ENCODE measurements at regions not wholly inside any gene's neighbourhood (a gene's known extent, or its start where the extent isn't known, plus 50 kb on each side); places are given as distances from the start of the nearest gene placed in this dataset.

GRCh38 chr13:104799152-104799551, 1732.9 kb upstream of the SLC10A2 start:
- no peaks in the 10 kb centered on the region for H3K36me3 ChIP-seq (ENCODE audit: control insufficient read depth, insufficient read depth, low read length)
- H3K27me3 ChIP-seq (ENCODE audit: control insufficient read depth, insufficient read depth, low read length): no peaks in the 10 kb centered on the region
- no peak overlapping the region for H3K4me3 ChIP-seq (ENCODE audit: low read depth, low read length)
- no CpG with 5 or more reads among the region's 2 CpGs for WGBS (ENCODE audit: insufficient coverage)
- no peak overlapping the region for H3K27ac ChIP-seq (ENCODE audit: low read depth, low read length)
- H3K9me3 ChIP-seq (ENCODE audit: control insufficient read depth, insufficient read depth, low read length): no peaks in the 10 kb centered on the region
- no peaks in the 10 kb centered on the region for H3K4me1 ChIP-seq (ENCODE audit: control insufficient read depth, insufficient read depth, low read length)
- DNase-seq (ENCODE audit: low read depth in 4 of 6, low spot score in 6 of 6): no peak

- Histone ChIP-seq H3K27ac (ENCODE audit: low read depth, low read length) (no peak overlapping the region), H3K4me1 (ENCODE audit: control insufficient read depth, insufficient read depth, low read length) (no peaks in the 10 kb centered on the region)
- DNase-seq (ENCODE audit: low read depth in 4 of 6, low spot score in 6 of 6): no peak
Measured at GRCh38 chr13:104798486-104798885, 1732.3 kb upstream of the SLC10A2 start.

GRCh38 chr13:104796581-104796980, 1730.4 kb upstream of the SLC10A2 start:
- Histone ChIP-seq H3K27ac (ENCODE audit: low read depth, low read length) (no peak overlapping the region), H3K27me3 (ENCODE audit: control insufficient read depth, insufficient read depth, low read length) (no peaks in the 10 kb centered on the region), H3K36me3 (ENCODE audit: control insufficient read depth, insufficient read depth, low read length) (no peaks in the 10 kb centered on the region), H3K4me3 (ENCODE audit: low read depth, low read length) (no peak overlapping the region), H3K4me1 (ENCODE audit: control insufficient read depth, insufficient read depth, low read length) (no peaks in the 10 kb centered on the region), H3K9me3 (ENCODE audit: control insufficient read depth, insufficient read depth, low read length) (no peaks in the 10 kb centered on the region)
- no peak for DNase-seq (ENCODE audit: low read depth in 4 of 6, low spot score in 6 of 6)
- WGBS (ENCODE audit: insufficient coverage): no CpG with 5 or more reads among the region's 2 CpGs

More at GRCh38 chr13:104798486-104798885, 1732.3 kb upstream of the SLC10A2 start:
- no peaks in the 10 kb centered on the region for H3K27me3 ChIP-seq (ENCODE audit: control insufficient read depth, insufficient read depth, low read length)
- no peak overlapping the region for H3K4me3 ChIP-seq (ENCODE audit: low read depth, low read length)
- WGBS (ENCODE audit: insufficient coverage): 92% methylated on average over 1 of the region's 1 CpG
- H3K36me3 ChIP-seq (ENCODE audit: control insufficient read depth, insufficient read depth, low read length): no peaks in the 10 kb centered on the region
- no peaks in the 10 kb centered on the region for H3K9me3 ChIP-seq (ENCODE audit: control insufficient read depth, insufficient read depth, low read length)

DNA sequence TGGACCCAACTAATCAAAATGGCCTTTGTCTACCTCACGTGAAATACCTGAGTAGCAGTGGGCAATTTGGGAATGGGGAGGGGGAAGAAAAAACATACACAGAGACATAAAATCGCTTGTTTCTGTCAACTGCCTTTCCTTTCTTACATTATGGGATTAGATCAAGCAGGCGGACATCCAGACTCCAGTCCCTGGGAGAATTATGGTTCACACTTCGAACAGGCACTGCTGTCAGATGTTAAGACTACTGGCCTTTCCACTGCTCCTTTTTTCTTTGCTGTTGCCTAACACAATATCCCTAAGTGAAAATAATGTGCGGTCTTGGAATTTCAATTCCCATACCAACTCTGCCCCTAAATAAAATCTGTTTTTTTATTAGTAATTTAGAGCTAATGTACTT, 1719.7 kb upstream of the SLC10A2 start:
- WGBS (ENCODE audit: insufficient coverage): 73% methylated on average over 2 of the region's 5 CpGs
- DNase-seq (ENCODE audit: low read depth in 4 of 6, low spot score in 6 of 6): peak in 1 of 6 donors; percentile 20
- Histone ChIP-seq H3K27ac (ENCODE audit: low read depth, low read length) (no peak overlapping the region), H3K4me3 (ENCODE audit: low read depth, low read length) (no peak overlapping the region), H3K36me3 (ENCODE audit: control insufficient read depth, insufficient read depth, low read length) (no peaks in the 10 kb centered on the region), H3K4me1 (ENCODE audit: control insufficient read depth, insufficient read depth, low read length) (no peaks in the 10 kb centered on the region), H3K27me3 (ENCODE audit: control insufficient read depth, insufficient read depth, low read length) (no peaks in the 10 kb centered on the region), H3K9me3 (ENCODE audit: control insufficient read depth, insufficient read depth, low read length) (no peaks in the 10 kb centered on the region)

DNA sequence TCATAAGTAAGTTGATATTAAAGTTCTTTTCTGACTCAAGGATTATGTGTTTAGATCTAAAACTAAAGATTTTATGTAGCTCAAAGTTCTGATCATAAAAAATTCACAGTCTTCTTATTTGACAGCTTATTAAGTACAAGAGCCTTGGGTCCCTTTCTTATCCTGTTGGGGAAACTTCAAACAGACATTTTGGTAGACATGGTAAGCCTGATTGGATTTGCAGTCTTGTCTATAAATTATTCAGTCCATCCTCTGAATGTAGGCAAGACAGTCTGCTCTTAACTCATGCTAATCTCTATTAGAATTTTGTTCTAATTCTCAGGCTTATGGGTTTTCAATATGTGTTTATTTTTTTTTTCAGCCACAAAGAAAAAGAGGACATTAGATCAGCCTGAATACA, 1718.7 kb upstream of the SLC10A2 start:
- no peak for DNase-seq (ENCODE audit: low read depth in 4 of 6, low spot score in 6 of 6)
- H3K4me1 ChIP-seq (ENCODE audit: control insufficient read depth, insufficient read depth, low read length): no peaks in the 10 kb centered on the region
- H3K27ac ChIP-seq (ENCODE audit: low read depth, low read length): no peak overlapping the region
- H3K4me3 ChIP-seq (ENCODE audit: low read depth, low read length): no peak overlapping the region
- no peaks in the 10 kb centered on the region for H3K36me3 ChIP-seq (ENCODE audit: control insufficient read depth, insufficient read depth, low read length)
- no peaks in the 10 kb centered on the region for H3K9me3 ChIP-seq (ENCODE audit: control insufficient read depth, insufficient read depth, low read length)
- no peaks in the 10 kb centered on the region for H3K27me3 ChIP-seq (ENCODE audit: control insufficient read depth, insufficient read depth, low read length)

- Histone ChIP-seq H3K27me3 (ENCODE audit: control insufficient read depth, insufficient read depth, low read length) (no peaks in the 10 kb centered on the region), H3K36me3 (ENCODE audit: control insufficient read depth, insufficient read depth, low read length) (no peaks in the 10 kb centered on the region), H3K4me3 (ENCODE audit: low read depth, low read length) (no peak overlapping the region), H3K4me1 (ENCODE audit: control insufficient read depth, insufficient read depth, low read length) (no peaks in the 10 kb centered on the region), H3K9me3 (ENCODE audit: control insufficient read depth, insufficient read depth, low read length) (no peaks in the 10 kb centered on the region), H3K27ac (ENCODE audit: low read depth, low read length) (no peak overlapping the region)
- DNase-seq (ENCODE audit: low read depth in 4 of 6, low spot score in 6 of 6): no peak
- 92% methylated on average over 1 of the region's 2 CpGs for WGBS (ENCODE audit: insufficient coverage)
Measured at GRCh38 chr13:104782741-104783140, 1716.5 kb upstream of the SLC10A2 start.

DNA sequence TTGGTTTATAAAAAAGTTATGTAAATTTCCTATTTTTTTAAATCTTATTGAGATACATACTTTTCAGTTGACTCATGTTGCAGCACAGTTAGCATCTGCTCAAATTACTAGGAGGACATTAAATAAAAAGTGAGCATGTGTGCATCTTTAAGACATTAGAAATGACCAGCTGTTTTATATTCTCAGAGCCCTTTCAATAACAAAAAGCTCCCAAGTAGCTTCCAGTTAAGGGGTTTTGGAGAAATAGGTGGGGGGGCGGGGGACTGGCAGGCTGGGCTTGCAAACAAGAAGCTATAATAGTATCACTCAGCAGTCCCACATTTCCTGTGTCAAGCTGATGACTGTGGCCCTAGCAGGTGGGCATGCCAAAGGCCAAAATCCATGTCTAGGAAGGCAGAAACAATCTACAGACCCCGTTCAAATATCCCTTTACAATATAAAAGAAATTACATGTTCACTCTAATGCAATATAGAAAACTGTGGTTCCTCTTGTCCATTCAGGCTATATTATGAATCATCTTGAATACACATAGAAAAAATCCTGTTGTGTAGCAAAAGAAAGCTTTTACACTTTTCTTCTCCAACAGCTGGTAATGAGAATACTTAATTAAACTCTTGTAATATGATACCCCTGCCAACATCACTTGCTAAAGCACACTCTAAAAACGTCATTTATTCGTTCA, 1713.2 kb upstream of the SLC10A2 start:
- Histone ChIP-seq H3K27ac (ENCODE audit: low read depth, low read length) (no peak overlapping the region), H3K4me1 (ENCODE audit: control insufficient read depth, insufficient read depth, low read length) (no peaks in the 10 kb centered on the region), H3K9me3 (ENCODE audit: control insufficient read depth, insufficient read depth, low read length) (no peaks in the 10 kb centered on the region), H3K4me3 (ENCODE audit: low read depth, low read length) (no peak overlapping the region), H3K36me3 (ENCODE audit: control insufficient read depth, insufficient read depth, low read length) (no peaks in the 10 kb centered on the region), H3K27me3 (ENCODE audit: control insufficient read depth, insufficient read depth, low read length) (no peaks in the 10 kb centered on the region)
- WGBS (ENCODE audit: insufficient coverage): 44% methylated on average over 2 of the region's 4 CpGs
- peak in 2 of 6 donors; percentile 33 to 68 for DNase-seq (ENCODE audit: low read depth in 4 of 6, low spot score in 6 of 6)

DNA sequence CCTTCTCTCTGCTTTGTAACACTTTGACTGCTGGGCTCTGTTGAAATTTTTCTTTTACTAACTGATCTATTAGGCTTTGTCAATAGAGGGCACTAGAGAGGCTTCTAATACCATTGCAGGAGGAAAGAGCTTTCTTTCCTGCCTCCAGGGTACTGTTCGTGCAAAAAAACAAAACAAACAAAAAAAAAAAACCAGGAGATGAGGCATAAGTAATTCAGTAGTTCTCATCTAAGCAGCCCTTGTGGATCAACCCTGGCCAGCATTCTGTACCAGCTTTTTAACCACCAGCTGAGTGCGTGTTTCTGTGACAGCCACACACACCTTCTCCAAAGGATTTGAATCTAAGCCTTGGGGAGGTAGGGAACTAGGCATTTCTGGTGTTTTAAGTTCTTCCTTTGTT, 1707.6 kb upstream of the SLC10A2 start:
- no peaks in the 10 kb centered on the region for H3K36me3 ChIP-seq (ENCODE audit: control insufficient read depth, insufficient read depth, low read length)
- H3K27me3 ChIP-seq (ENCODE audit: control insufficient read depth, insufficient read depth, low read length): no peaks in the 10 kb centered on the region
- no peak overlapping the region for H3K27ac ChIP-seq (ENCODE audit: low read depth, low read length)
- no peak overlapping the region for H3K4me3 ChIP-seq (ENCODE audit: low read depth, low read length)
- no peaks in the 10 kb centered on the region for H3K9me3 ChIP-seq (ENCODE audit: control insufficient read depth, insufficient read depth, low read length)
- H3K4me1 ChIP-seq (ENCODE audit: control insufficient read depth, insufficient read depth, low read length): no peaks in the 10 kb centered on the region
- DNase-seq (ENCODE audit: low read depth in 4 of 6, low spot score in 6 of 6): peak in 3 of 6 donors; percentile 12 to 78 (median 45)
- no CpG with 5 or more reads among the region's 2 CpGs for WGBS (ENCODE audit: insufficient coverage)

DNA sequence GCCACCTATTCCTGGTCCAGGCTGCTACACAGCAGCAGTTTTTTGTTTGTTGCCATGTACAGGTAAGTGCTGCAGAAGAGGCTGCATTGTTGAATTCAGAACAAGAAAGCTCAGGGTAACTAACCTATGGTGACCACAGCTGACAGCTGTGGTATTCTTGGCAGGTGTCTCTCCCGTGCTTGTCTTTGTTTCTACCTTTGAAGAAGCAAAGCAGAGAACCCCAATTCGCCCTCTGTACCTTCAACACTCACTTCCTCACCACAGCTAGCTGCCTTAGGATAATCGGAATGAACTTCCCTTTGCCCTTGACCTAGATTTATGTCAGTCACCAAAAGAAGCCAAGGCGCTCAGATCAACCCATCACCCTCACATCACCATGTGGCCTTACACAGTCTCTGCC, 1703.3 kb upstream of the SLC10A2 start:
- Histone ChIP-seq H3K9me3 (ENCODE audit: control insufficient read depth, insufficient read depth, low read length) (no peaks in the 10 kb centered on the region), H3K4me1 (ENCODE audit: control insufficient read depth, insufficient read depth, low read length) (no peaks in the 10 kb centered on the region), H3K36me3 (ENCODE audit: control insufficient read depth, insufficient read depth, low read length) (no peaks in the 10 kb centered on the region), H3K27me3 (ENCODE audit: control insufficient read depth, insufficient read depth, low read length) (no peaks in the 10 kb centered on the region), H3K4me3 (ENCODE audit: low read depth, low read length) (no peak overlapping the region), H3K27ac (ENCODE audit: low read depth, low read length) (no peak overlapping the region)
- WGBS (ENCODE audit: insufficient coverage): 59% methylated on average over 3 of the region's 4 CpGs
- no peak for DNase-seq (ENCODE audit: low read depth in 4 of 6, low spot score in 6 of 6)

DNA sequence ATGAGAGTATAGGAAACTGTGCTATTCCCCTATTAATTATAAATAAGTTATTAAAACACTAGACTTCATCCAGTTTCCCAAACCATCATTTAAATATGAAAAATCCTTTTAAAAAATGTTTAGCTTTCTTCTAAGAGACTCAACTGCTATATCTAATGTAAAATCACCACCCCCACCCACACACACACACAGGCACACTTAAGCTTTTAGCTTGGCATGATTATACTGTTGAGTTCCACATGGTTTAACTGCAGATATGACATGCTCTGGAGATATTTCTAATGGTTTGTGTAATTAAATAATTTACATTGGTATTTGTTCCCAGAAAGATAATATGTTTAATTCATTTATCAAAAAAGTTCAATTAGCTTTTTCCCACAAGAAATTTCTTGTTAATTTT, 1700.1 kb upstream of the SLC10A2 start:
- no peaks in the 10 kb centered on the region for H3K4me1 ChIP-seq (ENCODE audit: control insufficient read depth, insufficient read depth, low read length)
- no peak overlapping the region for H3K4me3 ChIP-seq (ENCODE audit: low read depth, low read length)
- DNase-seq (ENCODE audit: low read depth in 4 of 6, low spot score in 6 of 6): no peak
- H3K36me3 ChIP-seq (ENCODE audit: control insufficient read depth, insufficient read depth, low read length): no peaks in the 10 kb centered on the region
- no peaks in the 10 kb centered on the region for H3K9me3 ChIP-seq (ENCODE audit: control insufficient read depth, insufficient read depth, low read length)
- H3K27me3 ChIP-seq (ENCODE audit: control insufficient read depth, insufficient read depth, low read length): no peaks in the 10 kb centered on the region
- H3K27ac ChIP-seq (ENCODE audit: low read depth, low read length): no peak overlapping the region
